Epithelial cell of prostate (primary cell): ENCODE measurements at regions not wholly inside any gene's neighbourhood (a gene's known extent, or its start where the extent isn't known, plus 50 kb on each side); places are given as distances from the start of the nearest gene placed in this dataset.
"Not testable (repeated sequence)": the region's sequence is repeated elsewhere in the genome, so short reads cannot be mapped to it uniquely, and the experiment has no call there.

Experiments
- DNase-seq: peaks from one replicate; pipeline ENCODE4 v3.0.0-alpha.2; 2011; ENCODE audit warnings: low read depth, low spot score
- H3K27ac ChIP-seq: fragments of 450-650 bp; 2 replicates; pipeline ENCODE4 v1.5.1; 2017; ENCODE audit warnings: mild to moderate bottlenecking

DNA sequence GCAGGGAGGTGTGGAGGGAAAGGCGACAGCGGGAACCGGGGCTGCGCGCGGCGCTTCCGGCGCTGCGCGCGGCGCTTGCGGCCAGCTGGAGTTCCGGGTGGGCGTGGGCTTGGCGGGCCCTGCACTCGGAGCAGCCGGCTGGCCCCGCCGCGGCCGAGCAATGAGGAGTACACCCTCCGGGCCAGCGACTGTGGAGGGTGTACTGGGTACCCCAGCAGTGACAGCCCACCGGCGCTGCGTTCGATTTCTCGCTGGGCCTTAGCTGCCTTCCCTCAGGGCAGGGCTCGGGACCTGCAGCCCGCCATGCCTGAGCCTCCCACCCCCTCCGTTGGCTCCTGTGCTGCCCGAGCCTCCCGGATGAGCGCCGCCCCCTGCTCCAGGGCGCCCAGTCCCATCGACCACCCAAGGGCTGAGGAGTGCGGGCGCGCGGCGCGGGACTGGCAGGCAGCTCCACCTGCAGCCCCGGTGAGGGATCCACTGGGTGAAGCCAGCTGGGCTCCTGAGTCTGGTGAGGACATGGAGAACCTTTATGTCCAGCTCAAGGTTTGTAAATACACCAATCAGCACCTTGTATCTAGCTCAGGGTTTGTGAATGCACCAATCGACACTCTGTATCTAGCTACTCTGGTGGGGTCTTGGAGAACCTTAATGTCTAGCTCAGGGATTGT is 444.0 kb downstream of the PRDM9 start:
- not testable (repeated sequence) for H3K27ac ChIP-seq, DNase-seq

DNA sequence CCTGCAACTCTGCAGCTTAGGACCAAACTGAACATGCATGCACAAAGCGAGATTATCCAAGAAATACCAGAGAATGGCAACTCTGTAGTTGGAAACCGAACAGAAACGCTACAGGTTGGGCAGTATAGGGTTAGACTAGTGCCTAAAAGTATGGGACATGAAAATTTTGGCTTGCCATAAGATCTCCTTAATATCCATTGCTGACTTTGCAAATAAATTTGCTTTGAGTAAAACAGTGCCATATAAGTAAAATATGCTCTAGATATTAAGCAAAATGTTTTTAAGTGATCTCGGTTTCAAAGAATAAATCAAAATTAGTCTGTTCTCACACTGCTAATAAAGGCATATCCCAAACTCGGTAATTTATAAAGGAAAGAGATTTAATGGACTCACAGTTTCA is 456.0 kb downstream of the PRDM9 start:
- DNase-seq, result no peak

DNA sequence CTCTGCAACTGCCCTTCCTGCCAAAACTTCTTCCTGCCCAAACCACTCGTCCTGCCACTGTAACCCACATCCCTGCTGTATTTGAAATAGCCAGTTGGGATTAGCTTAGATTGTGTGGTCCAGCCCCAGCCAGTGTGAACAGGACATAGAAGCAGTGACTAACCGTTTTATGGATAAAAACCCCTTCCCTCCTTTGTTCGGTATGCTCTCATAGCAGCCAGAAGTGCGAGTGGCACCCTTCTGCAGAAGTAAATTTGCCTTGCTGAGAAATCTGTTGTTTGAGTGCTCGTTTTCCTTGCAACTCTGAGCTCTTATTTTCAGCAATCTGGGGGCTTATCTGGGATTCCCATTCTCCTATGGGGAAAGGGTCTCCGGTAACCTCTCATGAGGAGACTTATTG is 470.0 kb downstream of the PRDM9 start:
- no peak overlapping the region for H3K27ac ChIP-seq
- no peak for DNase-seq

More for the DNA sequence above, 456.0 kb downstream of the PRDM9 start:
- H3K27ac ChIP-seq, result no peak overlapping the region

DNA sequence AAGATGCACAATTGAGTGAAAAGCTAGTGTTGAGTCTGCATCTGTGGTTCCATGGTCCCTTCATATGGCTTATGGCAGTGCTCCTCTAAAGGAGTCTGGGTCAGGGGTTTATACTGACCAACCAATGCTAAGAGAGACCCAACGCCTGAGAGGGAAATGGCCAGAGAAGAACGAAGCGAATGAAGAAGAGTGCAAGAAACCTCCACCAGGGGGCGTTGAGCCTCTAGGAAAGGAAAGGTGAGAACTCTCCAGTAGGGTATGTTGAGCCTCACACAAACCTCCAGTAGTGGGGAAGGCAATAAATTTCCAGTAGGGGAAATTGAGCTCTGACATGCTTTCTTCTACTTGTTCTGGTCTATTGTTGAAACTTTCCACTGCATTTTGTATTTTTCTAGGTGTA is 470.6 kb downstream of the PRDM9 start:
- DNase-seq, result no peak
- H3K27ac ChIP-seq, result no peak overlapping the region

DNA sequence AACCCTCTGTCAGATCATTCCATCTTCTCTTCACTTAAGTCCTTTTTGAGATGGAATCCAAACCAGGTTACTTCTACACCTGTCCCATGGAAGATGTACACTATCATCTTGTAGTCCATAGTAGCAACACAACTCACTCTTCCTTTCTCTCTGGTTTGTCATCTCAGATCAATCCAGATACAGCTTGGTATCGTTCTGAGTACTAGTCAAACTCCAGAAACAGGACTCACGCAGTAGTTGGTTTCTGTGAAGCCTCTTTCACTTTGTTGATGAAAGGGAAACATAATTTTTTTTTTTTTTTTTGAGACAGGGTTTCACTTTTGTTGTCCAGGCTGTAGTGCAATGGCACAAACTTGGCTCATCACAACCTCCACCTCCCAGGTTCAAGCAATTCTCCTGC is 484.0 kb downstream of the PRDM9 start:
- DNase-seq, result no peak
- H3K27ac ChIP-seq, result no peak overlapping the region

DNA sequence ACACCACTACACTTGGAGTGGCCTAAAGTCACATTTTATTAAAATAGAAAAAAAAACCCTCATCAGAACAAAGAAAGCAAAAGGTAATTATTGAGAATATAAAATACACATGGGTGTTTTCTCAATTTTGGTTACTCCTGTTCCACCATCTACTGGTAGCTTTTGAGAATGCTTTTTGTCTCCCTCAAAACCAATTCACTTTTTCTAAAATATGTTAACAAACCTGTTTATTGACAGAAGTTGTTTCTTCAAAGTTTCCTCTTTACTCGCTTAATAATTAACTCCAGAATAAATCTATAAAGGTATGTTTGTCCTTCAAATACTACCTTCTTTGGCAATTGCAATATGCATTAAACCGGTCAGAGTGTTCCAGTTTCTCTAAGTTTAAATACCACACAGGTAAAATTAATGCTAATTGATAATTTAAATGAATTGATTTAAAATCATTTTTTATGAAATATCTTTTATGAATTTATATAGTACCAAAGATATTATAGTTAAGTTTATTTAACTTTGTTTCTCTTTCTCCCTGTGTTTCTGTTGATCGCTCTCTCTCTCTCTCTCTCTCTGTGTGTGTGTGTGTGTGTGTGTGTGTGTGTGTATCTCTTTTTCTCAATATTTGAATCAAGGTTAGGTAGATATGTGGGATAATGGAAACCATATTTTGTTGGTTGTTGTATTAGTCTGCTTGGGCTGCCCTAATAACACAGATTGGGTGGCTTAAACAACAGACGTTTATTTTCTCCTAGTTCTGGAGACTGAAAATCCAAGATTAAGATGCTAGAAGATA is 487.4 kb downstream of the PRDM9 start:
- no peak overlapping the region for H3K27ac ChIP-seq
- no peak for DNase-seq

DNA sequence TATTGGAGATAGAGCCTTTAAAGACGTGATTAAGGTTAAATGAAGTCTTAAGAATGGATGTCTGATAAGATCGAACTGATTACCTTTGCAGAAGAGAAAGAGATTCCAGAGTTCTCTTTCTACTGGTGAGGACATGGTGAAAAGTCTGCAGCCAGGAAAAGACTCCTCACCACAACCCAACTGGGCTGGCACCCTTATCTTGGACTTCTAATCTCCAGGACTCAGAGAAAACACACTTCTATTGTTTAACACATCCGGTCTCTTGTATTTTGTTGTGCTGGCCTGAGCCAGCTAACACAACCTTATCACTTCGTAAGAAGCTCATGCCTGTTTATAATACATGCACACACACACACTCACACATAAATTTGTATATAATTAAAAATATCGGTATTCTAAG is 489.1 kb downstream of the PRDM9 start:
- DNase-seq, result no peak
- H3K27ac ChIP-seq, result no peak overlapping the region

DNA sequence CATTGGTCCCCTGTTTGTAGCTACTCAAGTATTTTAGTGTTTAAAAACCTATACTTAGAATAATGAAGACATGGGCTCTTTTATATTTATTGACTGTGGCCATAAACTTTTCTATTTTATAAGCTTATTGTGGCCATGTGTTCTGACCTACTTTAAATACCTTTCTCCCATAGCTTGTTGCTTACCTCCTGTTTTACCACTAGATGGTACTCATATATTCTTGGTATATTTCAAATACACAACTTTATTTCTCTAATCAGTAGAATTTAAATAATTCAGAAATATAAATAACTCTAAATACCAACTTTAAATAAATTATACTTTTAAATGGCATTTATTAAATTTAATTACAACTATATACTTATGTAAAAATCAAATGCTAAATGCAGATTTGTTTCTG is 498.0 kb downstream of the PRDM9 start:
- H3K27ac ChIP-seq, result no peak overlapping the region
- no peak for DNase-seq

DNA sequence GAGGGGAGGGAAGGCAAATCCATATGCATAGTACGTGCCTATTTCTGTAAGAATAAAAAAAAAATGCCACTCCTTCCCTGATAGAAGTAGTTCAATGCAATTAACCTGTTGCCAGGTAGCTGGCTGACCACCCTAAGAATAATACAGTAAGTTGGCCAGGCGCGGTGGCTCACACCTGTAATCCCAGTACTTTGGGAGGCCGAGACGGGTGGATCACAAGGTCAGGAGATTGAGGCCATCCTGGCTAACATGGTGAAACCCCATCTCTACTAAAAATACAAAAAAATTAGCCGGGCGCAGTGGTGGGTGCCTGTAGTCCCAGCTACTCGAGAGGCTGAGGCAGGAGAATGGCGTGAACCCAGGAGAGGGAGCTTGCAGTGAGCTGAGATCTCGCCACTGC is 510.3 kb downstream of the PRDM9 start:
- not testable (repeated sequence) for DNase-seq, H3K27ac ChIP-seq

DNA sequence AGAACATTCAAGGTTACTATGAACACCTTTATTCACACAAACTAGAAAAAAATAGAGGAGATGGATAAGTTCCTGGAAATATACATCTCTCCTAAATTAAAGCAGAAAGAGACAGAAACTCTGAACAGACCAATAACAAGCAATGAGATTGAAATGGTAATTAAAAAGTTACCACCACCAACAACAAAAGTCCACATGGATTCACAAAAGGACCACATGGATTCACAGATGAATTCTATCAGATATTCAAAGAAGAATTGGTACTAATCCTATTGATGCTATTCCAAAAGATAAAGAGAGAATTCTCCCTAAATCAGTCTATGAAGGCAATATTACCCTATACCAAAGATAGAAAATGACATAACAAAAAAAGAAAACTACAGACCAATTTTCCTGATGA is 518.9 kb downstream of the PRDM9 start:
- no peak for DNase-seq
- no peak overlapping the region for H3K27ac ChIP-seq

DNA sequence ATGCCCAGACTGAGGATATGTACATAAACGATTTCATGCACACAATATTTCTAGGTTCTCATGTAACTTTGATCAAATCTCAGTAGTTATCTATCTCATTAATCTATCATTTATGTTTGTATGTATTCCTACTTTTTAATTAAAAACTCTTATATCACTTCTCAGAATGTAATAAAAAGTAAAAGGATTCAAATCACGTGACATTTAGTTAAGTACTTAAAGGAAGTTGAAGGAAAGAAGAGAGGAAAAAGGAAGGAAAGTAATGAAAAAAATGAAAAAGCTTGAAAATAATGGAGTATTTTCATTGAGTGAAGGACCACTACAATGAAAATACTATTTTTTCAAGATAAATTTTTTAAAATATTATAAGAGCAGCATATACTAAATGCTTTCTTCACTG is 535.3 kb downstream of the PRDM9 start:
- no peak overlapping the region for H3K27ac ChIP-seq
- DNase-seq, result no peak

DNA sequence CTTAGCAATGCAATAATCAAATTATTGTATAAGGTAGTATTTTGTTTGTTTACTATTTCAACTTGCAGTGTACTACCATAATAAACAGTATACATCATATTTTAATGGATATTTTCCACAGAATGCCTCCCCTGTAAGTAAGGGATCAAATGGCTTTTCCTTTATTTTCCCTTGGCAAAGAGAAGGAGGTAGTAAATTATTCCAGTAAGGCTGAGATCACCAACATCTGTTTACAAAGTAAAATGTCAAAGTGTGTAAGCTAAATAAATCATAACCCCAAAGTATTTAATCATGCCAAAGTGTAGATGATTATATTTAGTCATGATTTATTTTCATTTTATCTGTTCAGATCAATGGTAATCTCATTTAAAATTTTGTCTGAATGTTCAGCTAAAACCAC is 537.6 kb downstream of the PRDM9 start:
- no peak overlapping the region for H3K27ac ChIP-seq
- no peak for DNase-seq

DNA sequence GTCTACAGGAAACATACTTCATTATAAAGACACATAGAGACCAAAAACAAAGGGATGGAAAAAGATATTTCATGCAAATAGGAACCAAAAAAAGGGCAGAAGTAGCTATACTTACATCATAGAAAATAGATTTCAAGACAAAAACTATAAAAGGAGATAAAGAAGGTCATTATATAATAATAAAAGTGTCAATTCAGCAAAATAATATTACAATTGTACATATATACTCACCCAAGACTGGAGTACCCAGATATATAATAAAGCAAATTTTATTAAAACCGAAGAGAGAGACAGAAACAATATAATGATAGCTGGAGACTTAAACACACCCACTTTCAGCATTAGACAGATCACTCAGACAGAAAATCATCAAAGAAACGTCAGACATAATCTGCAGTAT is 546.3 kb downstream of the PRDM9 start:
- no peak for DNase-seq

DNA sequence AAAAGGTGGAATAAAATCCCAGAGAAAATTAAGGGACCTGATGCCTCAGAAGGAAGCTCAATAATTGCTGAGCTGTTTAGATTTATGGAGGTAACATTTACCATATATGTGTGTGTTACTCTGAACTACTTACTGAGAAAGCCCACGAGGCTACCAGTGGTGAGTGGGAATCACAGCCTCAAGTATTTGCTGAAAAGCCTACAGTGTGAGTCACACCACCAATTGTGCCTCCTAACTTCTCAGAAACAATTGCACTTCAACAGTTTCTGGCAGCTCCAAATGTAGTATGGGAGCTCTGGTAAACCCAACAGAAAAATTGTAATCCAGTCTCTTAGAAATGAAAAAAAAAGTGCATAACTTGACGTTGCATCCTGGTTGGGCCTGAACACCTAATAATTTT is 551.6 kb downstream of the PRDM9 start:
- no peak for DNase-seq

More for the DNA sequence above, 546.3 kb downstream of the PRDM9 start:
- no peak overlapping the region for H3K27ac ChIP-seq

DNA sequence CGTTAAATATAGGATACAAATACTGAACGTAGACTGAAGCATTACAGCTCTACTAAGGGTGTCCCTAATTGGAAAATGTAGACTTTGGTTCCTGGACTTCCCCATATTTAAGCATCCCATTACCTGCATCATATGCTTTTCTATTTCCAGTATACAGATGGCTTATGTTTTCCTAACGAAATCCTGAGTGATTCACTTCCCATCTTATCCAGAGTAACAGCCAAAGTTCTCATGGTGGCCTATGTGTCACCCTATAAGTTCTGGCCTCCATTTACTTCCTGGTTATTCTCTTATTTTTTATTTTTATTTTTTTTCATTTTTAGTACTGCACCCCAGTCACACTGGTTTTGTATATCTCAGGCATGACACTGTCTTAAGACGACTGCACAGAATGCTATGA is 552.3 kb downstream of the PRDM9 start:
- no peak for DNase-seq
- no peak overlapping the region for H3K27ac ChIP-seq

More for the DNA sequence above, 551.6 kb downstream of the PRDM9 start:
- H3K27ac ChIP-seq, result no peak overlapping the region

DNA sequence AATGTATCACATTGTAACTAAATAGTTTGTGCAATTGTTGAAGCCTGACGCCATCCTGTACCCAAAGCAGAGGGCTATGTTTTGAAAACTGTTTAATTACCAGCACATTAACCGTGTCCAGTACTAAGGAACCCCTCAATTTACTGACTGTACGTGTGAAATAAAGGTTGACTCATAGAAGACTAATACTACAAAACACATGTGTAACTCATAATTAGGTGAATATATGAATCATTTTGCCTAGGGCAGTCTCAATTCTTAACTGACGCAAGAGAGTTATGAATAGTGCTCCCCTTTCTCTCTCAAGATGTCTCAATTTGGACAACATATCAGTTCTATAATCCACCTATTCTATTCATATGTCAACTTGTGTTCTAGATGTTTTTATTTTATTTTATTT is 558.4 kb downstream of the PRDM9 start:
- no peak overlapping the region for H3K27ac ChIP-seq
- DNase-seq, result peak; percentile 58

DNA sequence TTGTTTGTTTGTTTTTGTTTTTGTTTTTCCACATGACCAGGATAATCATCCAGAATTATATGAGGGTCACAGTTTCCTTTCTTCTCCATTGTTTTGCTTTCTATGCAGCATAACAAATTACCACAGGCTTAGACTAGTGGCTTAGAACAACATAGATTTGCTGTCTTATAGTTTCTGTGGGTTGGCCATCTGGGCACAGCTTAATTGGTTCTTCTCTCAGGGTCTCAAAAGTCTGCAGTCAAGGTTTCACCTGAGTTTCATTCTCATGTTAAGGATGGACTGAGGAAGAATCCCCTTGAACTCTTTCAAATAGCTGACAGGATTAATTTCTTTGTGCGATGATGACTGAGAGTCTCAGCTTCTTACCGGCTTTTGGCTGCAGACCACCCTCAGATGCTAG is 559.8 kb downstream of the PRDM9 start:
- no peak for DNase-seq
- no peak overlapping the region for H3K27ac ChIP-seq

DNA sequence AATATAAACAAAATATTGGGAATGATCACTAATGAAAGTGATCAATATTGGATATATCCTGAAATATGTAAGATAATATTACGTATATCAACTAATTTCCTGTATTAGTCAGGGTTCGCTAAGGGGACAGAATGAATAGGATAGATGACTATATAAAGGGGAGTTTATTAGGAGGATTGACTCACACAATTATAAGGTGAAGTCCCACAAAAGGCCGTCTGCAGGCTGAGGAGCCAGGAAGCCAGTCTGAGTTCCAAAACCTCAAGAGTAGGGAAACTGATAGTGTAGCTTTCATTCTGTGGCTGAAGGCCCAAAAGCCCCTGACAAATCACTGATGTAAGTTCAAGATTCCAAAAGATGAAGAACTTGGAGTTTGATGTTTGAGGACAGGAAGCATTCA is 561.1 kb downstream of the PRDM9 start:
- no peak for DNase-seq
- H3K27ac ChIP-seq, result no peak overlapping the region

DNA sequence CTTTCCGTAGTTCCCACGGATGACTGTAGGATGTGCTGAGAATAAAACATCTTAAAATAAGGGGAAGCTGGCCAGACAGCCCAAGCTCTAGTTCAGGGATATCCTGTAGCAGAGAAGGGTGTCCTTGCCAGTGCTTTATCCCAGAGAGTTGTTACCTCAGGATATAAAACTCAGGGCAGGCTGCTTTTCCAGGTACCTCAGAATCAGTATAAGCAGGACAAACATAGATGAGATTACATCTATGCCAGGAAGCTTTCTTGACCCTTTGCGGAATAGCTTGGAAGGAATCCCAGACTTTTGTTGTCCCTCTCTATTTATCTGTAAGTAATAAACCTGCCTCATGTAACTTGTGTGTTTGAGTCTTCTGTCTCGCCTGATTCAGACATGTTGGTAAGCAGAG is 565.7 kb downstream of the PRDM9 start:
- DNase-seq, result no peak
- H3K27ac ChIP-seq, result no peak overlapping the region

DNA sequence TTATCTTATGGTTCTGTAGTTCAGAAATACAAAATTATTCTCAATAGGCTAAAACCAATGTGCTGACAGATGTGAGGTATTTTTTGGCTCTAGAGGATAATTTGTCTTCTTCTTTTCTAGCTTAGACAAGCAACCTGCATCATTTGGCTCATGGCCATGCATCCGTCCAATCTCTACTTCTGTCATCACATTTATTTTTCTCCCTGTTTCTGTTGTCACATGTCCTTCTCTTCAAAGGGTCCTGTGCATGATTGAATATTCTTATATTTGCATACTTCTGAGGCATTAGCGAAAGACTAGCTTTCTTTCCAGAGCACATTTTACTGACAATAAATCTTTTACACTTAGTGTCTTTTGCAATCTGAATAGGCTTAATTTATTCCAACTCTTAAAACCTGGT is 564.7 kb downstream of the CDH10 start:
- no peak overlapping the region for H3K27ac ChIP-seq
- no peak for DNase-seq

DNA sequence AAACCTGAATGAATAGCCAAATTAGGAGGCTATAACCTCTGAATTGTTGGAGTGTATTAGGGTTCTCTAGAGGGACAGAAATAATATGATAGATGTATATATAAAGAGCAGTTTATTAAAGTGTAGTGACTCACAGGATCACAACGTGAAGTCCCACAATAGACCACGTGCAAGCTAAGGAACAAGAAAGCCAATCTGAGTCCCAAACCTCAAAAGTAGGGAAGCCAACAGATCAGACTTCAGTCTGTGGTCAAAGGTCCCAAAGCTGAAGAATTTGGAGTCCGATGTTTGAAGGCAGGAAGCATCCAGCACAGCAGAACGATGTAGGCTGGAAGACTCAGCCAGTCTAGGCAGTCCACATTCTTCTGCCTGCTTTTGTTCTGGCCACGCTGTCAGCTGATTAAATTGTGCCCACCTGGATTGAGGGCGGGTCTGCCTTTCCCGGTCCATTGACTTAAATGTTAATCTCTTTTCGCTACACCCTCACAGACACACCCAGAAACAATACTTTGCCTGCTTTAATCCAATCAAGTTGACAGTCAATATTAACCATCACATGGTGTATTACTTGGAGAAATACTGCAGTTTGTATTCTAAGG is 550.6 kb downstream of the CDH10 start:
- DNase-seq, result no peak
- no peak overlapping the region for H3K27ac ChIP-seq

DNA sequence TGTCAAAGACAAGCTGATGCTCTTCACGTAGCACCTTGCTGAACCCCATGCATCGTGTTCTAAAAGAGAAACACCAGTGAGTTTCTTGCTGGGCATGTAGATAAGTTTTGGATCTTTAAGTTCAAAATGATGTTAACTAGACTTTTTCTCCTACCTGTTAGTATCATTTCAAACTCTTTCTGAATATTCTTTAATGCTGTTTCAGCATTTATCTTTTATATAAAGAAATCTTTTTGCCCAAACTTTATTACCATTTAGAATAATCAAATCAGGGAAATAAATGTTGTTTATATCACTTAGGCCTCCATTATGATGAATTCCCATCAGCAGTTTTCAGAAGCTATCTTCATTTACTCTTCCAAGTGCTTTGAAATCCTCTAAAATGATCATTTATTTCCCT is 542.8 kb downstream of the CDH10 start:
- DNase-seq, result no peak
- H3K27ac ChIP-seq, result no peak overlapping the region
